ENCODE measurements at regions not wholly inside any gene's neighbourhood (a gene's known extent, or its start where the extent isn't known, plus 50 kb on each side); places are given as distances from the start of the nearest gene placed in this dataset.
"Not testable (repeated sequence)": the region's sequence is repeated elsewhere in the genome, so short reads cannot be mapped to it uniquely, and the experiment has no call there.

DNA sequence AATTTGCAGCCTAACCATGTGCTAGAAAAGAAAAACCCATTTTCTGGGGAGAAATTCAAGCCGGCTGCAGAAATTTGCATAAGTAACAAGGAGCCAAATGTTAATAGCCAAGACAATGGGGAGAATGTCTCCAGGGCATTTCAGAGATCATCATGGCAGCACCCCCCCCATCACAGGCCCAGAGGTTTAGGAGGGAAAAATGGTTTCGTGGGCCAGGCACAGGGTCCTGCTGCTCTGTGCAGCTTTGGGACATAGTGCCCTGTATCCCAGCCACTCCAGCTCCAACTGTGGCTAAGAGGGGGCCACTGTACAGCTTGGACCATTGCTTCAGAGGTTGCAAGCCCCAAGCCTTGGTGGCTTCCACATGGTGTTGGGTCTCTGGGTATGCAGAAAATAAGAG lies 620.0 kb downstream of the PSAT1 start:
- not testable (repeated sequence) for DNase-seq (ENCODE audit: low spot score)

GRCh38 chr9:78918976-78919375 lies 622.1 kb downstream of the PSAT1 start:
- no peak for DNase-seq (ENCODE audit: low spot score)

- no peak for DNase-seq (ENCODE audit: low spot score)
Observed at GRCh38 chr9:78919701-78920100, 622.8 kb downstream of the PSAT1 start.

DNA sequence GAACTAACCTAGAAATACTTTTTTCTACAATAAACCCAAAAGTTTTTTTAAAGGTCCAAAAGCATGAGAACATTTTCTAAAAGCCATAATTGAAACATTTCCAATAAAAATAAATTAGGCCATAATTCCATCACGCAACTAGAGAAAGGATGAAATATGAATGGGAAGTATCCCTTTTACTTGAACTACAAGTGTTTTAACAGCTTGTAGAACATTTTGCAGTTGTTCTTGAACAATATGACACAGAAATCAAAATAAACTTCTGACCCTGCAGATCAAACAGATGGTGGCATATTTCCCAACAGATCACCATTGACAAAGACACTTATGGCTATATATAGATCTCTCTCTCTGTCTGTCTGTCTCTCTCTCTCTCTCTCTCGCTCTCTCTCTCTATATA lies 624.4 kb downstream of the PSAT1 start:
- DNase-seq (ENCODE audit: low spot score) = no peak

DNA sequence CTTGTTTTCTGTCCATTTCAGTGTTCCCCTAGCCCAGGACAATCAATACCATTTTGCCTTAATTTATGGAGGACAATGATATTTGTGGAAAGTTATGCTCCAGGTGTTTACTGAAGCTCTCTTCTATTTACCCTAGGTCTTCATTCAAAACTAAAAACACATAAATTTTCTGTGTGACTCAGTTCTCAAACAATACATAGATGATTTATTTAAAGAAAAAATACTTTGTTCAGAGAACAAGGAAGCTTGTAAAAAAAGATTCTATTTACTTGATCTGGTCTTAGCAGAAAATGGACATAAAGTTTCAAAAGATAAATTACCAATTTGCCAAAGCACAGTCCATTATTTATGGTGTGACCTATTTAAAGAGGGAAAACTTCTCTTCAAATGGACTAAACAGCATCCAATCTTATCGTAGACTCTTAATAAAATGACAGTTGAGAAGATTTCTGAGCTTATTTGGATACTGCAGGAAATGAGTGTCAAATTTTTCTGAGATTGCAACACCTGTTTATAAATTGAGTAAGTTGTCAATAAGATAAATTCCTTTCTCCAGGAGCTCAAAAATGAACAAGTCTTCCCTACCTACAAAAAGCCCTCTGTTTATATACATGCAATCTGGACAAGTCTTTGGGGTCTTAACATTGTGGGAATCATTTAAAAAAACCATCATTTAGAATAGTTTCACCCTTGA lies 627.2 kb downstream of the PSAT1 start:
- no peak for DNase-seq (ENCODE audit: low spot score)

GRCh38 chr9:78927099-78927940 lies 630.4 kb downstream of the PSAT1 start:
- DNase-seq (ENCODE audit: low spot score) = no peak

DNA sequence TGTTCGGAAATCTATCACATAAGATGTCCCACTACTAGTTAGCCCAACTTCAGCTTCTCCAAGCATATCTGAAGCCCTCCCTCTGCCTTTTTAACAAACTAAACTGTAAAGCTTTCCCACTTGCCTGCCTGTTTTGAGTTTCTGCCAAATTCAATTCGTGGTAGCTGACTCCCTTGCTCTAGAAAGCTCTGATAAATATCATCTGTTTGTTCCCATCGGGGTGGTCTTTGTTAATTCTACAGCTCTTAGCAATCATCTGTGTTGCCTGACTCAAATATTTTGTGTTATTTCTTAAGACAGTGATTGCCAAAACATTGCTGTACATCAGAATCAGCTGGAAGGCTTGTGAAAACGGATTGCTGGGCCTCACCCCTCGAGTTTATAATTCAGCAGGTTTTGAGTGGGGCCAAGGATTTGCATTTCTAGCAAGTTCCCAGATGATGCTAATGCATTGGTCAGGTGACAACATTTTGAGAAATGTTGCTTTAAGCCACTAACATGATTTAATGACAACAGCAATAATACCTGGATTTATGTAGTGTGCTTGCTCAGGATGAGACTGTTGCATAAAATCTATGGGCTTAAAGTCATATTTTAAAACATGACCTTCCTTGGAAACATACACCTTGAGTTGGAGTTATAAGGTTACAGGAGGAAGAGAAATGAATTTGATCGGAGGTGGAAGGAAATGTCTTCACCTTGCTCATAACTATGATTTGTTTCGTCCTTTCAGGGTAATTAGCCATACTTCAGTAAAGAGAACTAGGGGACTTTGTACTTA lies 631.9 kb downstream of the PSAT1 start:
- DNase-seq (ENCODE audit: low spot score) = no peak

DNA sequence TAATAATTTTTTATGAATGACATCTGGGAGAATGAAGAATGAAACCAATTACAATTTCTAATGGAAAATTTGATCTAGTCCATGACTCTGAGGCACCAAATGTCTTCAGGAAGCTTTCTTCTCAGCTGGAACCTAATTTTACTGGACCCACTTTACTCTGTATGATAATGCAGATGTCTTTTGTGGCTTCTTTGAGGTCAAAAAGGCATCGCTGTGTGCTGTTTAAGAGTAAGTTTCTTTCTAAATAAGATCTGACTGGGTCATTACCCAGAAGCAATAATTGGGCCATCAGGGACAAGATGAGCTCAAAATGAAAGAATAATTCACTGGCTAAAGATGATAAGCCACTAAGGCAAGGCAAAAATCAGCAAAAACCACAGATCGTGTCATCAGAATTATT lies 633.4 kb downstream of the PSAT1 start:
- no peak for DNase-seq (ENCODE audit: low spot score)

GRCh38 chr9:78932849-78933627 lies 636.1 kb downstream of the PSAT1 start:
- DNase-seq (ENCODE audit: low spot score) = no peak

DNA sequence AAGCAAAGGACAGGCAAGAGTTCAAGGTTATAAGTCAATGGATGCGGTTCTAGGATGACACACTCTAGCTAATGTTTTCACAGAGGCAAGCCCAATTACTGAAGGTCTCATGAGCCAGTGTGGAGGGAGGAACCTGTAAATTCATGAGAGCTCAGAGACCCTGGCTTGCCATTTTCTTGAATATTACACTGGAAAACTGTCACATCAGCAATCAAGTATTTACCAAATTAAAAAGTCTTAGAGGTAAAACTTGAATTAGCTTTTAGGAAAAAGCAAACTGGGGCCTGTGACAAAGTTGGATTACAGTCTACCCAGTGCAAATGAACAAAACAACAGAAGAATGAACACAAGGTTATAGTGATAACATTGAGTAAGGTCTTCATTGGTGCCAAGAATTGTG lies 636.9 kb upstream of the TLE4 start:
- no peak for DNase-seq (ENCODE audit: low spot score)

- no peak for DNase-seq (ENCODE audit: low spot score)
Observed at GRCh38 chr9:78938821-78939220, 632.9 kb upstream of the TLE4 start.

- DNase-seq (ENCODE audit: low spot score) = no peak
Observed at GRCh38 chr9:78939311-78940065, 632.3 kb upstream of the TLE4 start.

DNA sequence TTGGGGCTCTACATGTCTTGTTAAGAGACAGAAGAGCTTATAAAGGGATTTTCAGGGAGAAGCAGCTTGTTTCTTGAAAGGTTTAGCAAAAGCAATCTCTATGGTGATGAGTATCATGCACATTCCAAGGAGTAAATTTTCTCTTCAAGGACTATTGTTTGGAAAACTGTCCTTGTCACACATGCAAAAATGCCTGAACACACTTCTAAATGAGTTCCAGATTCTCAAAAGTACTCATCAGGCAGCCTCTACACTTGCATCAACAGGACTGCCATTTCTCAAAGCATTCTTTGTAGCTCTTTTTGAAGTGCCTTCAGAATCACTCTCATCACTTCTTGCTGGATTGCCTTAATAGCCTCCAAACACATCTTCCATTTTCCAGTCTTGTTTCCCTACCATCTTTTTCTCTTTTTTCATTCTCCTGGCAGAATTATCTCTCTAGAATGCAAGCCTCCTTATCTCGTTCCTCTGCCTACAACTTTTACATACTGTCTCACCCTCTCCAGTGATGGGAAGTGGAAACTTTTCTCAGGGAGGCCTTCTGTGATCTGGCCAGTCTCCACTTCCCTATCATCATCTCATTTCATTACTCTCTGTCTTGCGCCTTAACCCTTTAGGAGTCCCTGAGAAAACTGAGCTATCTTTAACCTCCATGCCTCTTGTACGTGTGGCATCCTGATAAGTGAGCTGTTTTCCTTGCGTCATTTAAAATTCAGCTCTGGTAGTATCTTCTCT lies 631.5 kb upstream of the TLE4 start:
- no peak for DNase-seq (ENCODE audit: low spot score)

- DNase-seq (ENCODE audit: low spot score) = no peak
Observed at GRCh38 chr9:78954286-78954685, 617.5 kb upstream of the TLE4 start.

GRCh38 chr9:78958892-78959291 lies 612.9 kb upstream of the TLE4 start:
- DNase-seq (ENCODE audit: low spot score) = no peak

DNA sequence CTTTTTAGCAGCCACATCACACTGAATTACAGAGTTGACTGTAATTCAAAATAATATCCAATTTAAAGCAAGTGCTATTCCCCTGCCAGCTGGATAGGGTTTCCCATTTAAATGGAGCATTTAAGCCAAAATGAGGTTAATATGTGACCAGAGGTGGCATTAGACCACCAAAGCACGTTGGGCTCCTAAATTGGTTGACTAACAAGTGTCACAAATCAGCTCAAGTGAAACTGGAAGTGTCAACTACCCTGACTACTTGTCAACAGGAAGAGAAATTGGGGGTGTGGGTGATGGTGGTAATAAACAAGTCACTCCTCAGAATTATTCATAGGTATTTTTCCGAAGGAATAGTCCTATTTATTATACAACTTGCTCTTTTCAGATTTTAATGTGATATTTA lies 609.6 kb upstream of the TLE4 start:
- DNase-seq (ENCODE audit: low spot score) = no peak

GRCh38 chr9:78963911-78964310 lies 607.9 kb upstream of the TLE4 start:
- DNase-seq (ENCODE audit: low spot score) = no peak

DNA sequence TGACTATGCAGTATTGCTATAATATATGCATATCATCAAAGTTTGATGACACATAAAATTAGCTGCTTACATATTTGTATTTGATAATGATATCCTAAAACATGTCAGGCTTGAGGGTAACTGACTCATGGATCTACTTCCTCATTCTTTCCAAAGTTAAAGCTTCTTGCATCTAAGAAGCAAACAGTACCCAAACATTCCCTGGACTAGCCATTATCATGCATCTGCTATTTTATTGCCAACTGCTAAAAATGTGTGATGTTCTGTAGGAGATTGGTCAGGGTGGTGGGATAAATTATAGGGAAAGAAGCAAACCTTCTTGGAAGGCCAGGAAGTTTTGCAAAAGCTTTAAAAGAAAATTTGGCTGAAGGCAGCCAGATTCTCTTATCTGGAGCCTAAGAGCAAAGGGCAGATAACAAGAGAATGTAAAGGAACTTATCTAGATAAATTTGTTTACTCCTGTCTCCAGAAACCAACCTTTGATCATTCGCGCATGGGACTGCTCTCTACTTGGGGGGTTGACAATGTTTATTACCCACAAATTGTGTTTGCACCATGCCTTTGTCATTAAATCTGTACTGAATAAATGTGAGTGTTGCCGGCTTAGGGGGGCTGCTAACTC lies 604.1 kb upstream of the TLE4 start:
- DNase-seq (ENCODE audit: low spot score) = no peak

DNA sequence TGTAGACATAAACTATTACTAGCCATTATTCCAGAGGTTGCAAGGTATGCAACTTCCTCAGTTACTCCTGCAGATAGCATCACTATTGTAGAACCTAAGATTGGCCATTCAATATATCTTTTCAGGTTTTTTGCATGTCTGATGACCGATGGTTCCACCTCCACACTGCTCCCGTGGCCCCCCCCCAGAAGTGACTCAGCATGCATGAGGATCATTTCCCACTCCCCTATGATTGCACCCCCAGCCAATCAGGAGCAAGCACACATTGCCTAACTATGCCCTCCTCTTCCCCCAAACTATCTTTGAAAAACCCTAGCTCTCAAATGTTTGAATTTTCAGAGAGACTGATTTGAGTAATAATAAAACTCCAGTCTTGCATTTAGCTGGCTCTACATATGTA lies 601.4 kb upstream of the TLE4 start:
- no peak for DNase-seq (ENCODE audit: low spot score)

DNA sequence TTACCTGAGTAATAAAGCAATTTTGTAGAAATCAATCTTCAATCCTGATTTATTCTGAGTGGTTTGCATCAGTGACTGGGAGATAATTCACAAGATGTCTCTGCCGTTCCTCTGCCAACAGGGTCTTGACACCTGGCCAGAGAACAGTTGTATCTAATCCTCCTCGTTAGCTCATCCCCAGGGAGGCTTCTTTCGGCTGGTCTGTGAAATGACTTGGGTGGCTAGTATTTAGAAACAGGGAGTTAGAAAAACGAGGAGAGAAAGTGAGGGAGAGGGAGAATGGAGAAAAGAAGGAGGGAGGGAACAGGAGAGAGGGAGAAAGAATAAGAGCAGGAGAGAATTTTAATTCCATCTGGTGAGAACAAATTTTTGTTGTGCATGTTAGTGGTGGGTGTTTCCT lies 600.2 kb upstream of the TLE4 start:
- DNase-seq (ENCODE audit: low spot score) = no peak

Measured in CD4-positive, alpha-beta T cell treated with Interleukin-6 at 100 ng/mL for 8 hours (primary cell).